ENCODE measurements at regions not wholly inside any gene's neighbourhood (a gene's known extent, or its start where the extent isn't known, plus 50 kb on each side); places are given as distances from the start of the nearest gene placed in this dataset.
"Not testable (repeated sequence)": the region's sequence is repeated elsewhere in the genome, so short reads cannot be mapped to it uniquely, and the experiment has no call there.

- DNase-seq (ENCODE audit: low read depth in 2 of 2): no peak
Measured at GRCh38 chr10:70987396-70988130, 99.2 kb upstream of the PCBD1 start.

GRCh38 chr10:70990156-70990555, 101.8 kb upstream of the PCBD1 start:
- not testable (repeated sequence) for DNase-seq (ENCODE audit: low read depth in 2 of 2)

DNA sequence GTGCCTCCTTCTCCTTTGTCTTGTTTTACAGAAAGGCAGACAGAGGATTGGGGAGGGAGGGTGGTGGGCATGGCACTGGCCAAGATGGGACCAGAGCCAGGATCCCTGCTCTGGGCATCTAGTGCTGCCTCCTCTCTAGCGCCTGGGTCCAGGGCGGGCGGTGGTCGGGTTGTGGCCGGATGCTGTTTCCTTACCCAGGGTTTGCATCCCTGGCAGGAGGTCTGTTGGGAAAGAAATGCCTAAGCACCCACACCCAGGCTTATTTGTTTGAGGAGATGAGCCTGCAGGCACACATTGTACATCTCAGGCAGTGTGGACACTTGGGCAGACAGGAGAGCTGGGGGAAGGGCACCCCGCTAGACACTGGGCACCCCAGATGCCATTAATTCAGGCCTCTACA, 102.3 kb upstream of the PCBD1 start:
- DNase-seq (ENCODE audit: low read depth in 2 of 2): no peak

GRCh38 chr10:70991140-70992124, 103.1 kb upstream of the PCBD1 start:
- no peak for DNase-seq (ENCODE audit: low read depth in 2 of 2)

DNA sequence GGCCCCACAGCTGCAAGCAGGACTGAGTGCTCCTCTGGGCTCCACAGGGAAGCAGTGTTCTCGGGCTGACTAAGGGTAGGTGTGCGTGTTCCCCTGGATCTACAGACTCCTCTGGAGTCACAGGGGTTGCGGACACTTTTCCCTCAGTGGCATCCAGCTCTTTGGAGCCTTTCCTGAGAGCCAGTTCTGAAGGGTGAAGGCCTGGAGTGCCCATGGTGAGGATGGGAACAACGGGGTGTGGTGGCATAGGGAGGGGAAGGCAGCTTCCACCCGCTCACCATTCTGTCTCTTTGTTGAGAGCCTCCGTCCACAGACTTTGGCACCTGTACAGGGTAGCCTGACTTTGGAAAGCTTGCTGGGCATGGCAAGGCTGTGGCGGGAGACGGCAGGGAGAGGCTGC, 104.1 kb upstream of the PCBD1 start:
- no peak for DNase-seq (ENCODE audit: low read depth in 2 of 2)

DNA sequence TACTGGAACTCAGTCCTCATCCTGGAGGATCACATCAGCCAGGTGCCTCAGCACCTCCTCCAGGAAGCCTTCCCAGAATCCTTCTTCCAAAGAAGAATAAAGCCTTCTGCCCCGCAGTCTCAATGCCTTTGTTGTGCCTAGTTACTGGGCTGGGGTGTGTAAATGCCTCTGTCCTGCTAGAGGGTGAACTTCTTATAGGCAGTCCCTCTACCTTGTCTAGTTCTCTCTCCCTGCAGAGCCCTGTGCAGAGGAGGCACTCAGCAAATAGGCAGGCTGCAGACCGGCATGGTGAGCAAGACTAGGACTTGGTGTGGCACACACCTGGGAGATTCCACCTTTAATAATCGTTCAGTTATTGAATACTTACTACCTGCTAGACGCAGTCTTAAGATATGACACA, 104.7 kb upstream of the PCBD1 start:
- DNase-seq (ENCODE audit: low read depth in 2 of 2): no peak

DNA sequence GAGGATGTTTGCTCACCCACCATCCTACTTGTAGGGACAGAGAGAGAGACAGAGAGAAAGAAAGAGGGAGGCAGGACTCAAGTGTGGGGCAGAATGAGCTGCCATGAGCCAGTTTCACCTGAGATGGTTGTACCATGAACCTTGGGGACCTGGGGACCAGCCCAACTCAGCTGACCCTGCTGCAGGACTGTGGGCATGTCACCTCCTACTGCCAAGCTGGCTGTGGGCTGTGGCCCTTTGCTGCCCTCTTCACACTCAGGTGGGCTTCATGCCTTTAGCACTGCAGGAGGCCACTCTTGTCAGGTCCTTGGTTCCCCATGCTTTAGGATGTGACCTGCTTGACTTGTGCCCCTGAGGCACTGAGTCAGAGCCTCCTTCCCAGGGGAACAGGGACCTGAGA, 108.2 kb upstream of the PCBD1 start:
- DNase-seq (ENCODE audit: low read depth in 2 of 2): no peak

GRCh38 chr10:70997236-70997635, 108.9 kb upstream of the PCBD1 start:
- no peak for DNase-seq (ENCODE audit: low read depth in 2 of 2)

GRCh38 chr10:70998086-70998485, 109.7 kb upstream of the PCBD1 start:
- DNase-seq (ENCODE audit: low read depth in 2 of 2): no peak

DNA sequence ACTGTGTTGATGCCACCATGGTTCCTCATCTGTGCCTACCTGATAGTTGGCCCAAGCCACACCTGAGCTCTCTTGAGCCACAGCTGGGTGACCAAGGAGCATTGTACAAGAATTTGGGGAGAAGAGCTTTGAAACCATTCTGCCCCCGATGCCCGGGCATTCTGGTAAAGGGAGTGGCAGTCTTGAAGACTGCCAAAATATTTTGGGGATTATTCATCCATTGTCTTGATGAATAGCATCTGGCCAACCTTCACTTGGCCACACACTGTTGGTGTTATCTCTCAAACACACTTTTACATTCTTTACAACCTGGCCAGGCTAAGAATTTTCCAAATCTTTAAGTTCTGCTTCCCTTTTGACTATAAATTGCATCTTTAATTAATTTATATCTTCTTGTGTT, 113.1 kb upstream of the PCBD1 start:
- DNase-seq (ENCODE audit: low read depth in 2 of 2): no peak

- no peak for DNase-seq (ENCODE audit: low read depth in 2 of 2)
Measured at GRCh38 chr10:71004176-71005075, 116.1 kb upstream of the PCBD1 start.

- no peak for DNase-seq (ENCODE audit: low read depth in 2 of 2)
Measured at GRCh38 chr10:71005337-71006305, 117.3 kb upstream of the PCBD1 start.

GRCh38 chr10:71006506-71006905, 118.1 kb upstream of the PCBD1 start:
- DNase-seq (ENCODE audit: low read depth in 2 of 2): no peak

DNA sequence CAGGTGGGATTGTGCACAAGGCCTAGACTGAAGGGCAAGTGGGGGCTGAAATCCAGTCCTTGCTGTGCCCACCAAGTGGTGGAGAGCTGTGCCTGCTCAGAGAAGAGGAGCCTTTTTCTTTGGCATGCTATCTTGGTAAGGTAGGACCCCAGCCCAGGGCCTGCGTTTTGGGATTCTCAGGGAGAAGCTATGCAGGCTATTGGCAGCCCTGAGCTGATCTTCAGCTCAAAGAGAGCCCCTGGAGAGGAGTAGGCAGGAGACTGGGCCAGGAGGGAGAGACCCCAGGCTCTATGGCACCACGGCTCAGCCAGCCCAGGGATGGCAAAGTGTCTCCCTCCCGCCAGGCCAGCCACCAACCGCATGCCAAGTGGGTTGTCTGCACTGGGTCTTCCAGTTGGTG, 119.2 kb upstream of the PCBD1 start:
- DNase-seq (ENCODE audit: low read depth in 2 of 2): no peak

- DNase-seq (ENCODE audit: low read depth in 2 of 2): no peak
Measured at GRCh38 chr10:71008150-71008549, 119.8 kb upstream of the PCBD1 start.

DNA sequence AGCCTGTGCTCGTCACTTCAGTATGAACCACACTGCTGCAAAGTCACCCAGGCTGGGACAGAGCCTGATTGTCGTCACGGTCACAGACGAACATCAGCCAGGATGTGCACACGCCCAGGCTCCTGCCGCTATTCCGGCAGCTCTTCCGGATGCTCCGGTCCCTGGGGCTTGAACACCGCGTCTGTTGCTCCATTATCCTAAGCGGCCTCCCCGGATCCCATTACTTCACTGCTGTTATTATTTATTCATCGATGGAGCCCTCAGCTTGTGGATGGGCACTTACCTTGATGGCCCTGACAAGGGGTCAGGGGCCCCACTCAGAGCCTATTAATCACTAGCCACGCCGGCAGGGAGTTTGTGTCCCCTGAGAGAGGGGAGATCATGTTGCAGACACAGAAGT, 120.8 kb upstream of the PCBD1 start:
- no peak for DNase-seq (ENCODE audit: low read depth in 2 of 2)

- DNase-seq (ENCODE audit: low read depth in 2 of 2): no peak
Measured at GRCh38 chr10:71010730-71011129, 122.4 kb upstream of the PCBD1 start.

- no peak for DNase-seq (ENCODE audit: low read depth in 2 of 2)
Measured at GRCh38 chr10:71011141-71011540, 122.8 kb upstream of the PCBD1 start.

GRCh38 chr10:71014021-71014805, 125.8 kb upstream of the PCBD1 start:
- DNase-seq (ENCODE audit: low read depth in 2 of 2): no peak

DNA sequence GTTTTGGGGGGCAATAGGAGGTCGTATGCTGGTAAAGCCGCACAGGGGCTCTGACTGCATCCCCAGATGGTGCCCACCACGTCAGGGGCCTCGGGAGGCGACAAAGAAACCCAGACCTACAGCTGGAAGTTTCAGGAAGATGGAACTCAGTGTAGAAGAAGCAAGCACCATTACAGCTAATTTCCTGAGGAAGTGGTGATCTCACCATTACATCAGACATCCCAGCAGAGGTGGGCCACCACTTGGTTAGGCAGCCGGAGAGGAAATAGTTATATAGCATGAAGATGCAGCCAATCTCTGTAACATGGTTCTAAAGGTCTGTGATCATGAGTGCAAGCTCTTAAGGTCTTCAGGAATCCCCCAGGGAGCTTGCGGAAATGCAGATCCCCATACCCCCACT, 127.3 kb upstream of the PCBD1 start:
- no peak for DNase-seq (ENCODE audit: low read depth in 2 of 2)
